BLaER1 (cell line): ENCODE measurements at regions not wholly inside any gene's neighbourhood (a gene's known extent, or its start where the extent isn't known, plus 50 kb on each side); places are given as distances from the start of the nearest gene placed in this dataset.
"Not testable (repeated sequence)": the region's sequence is repeated elsewhere in the genome, so short reads cannot be mapped to it uniquely, and the experiment has no call there.

Experiments
- H3K27ac ChIP-seq: shearing (Covaris generic); formaldehyde crosslinking; 2 replicates; pipeline ENCODE4 v1.8.1; 2022
- H3K27me3 ChIP-seq: shearing (Covaris generic); formaldehyde crosslinking; 2 replicates; pipeline ENCODE4 v1.8.1; 2022
- H3K36me3 ChIP-seq: shearing (Covaris generic); formaldehyde crosslinking; 2 replicates; pipeline ENCODE4 v1.8.1; 2022
- H3K4me1 ChIP-seq: shearing (Covaris generic); formaldehyde crosslinking; 2 replicates; pipeline ENCODE4 v1.8.1; 2022
- H3K4me2 ChIP-seq: shearing (Covaris generic); formaldehyde crosslinking; 2 replicates; pipeline ENCODE4 v1.8.1; 2022
- H3K4me3 ChIP-seq: shearing (Covaris generic); formaldehyde crosslinking; 2 replicates; pipeline ENCODE4 v1.8.1; 2022
- H3K9ac ChIP-seq: shearing (Covaris generic); formaldehyde crosslinking; 2 replicates; pipeline ENCODE4 v1.8.1; 2022
- H3K9me3 ChIP-seq: shearing (Covaris generic); formaldehyde crosslinking; 2 replicates; pipeline ENCODE4 v1.8.1; 2022
- H4K20me1 ChIP-seq: shearing (Covaris generic); formaldehyde crosslinking; 2 replicates; pipeline ENCODE4 v1.8.1; 2022
- Cebpa-rat ChIP-seq: shearing (Covaris generic); IDR thresholded peaks from 2 replicates; pipeline ENCODE4 v1.8.1; 2022

GRCh38 chr22:49344656-49345055 lies 483.0 kb downstream of the BRD1 start:
- Histone ChIP-seq H3K4me2 (no peak overlapping the region), H3K27ac (no peak overlapping the region), H3K9ac (no peak overlapping the region), H3K4me3 (no peak overlapping the region), H4K20me1 (no peaks in the 10 kb centered on the region), H3K36me3 (no peaks in the 10 kb centered on the region), H3K9me3 (peaks cover 19% of the 10 kb centered on the region), H3K27me3 (no peaks in the 10 kb centered on the region), H3K4me1 (peaks cover 21% of the 10 kb centered on the region)
- no peak for TF ChIP-seq Cebpa-rat

- H3K36me3 ChIP-seq = no peaks in the 10 kb centered on the region
- no peaks in the 10 kb centered on the region for H3K27me3 ChIP-seq
- no peak for TF ChIP-seq Cebpa-rat
- peaks cover 16% of the 10 kb centered on the region for H3K4me1 ChIP-seq
- H3K9ac ChIP-seq = no peak overlapping the region
- peaks cover 19% of the 10 kb centered on the region for H3K9me3 ChIP-seq
- no peak overlapping the region for H3K4me3 ChIP-seq
- H4K20me1 ChIP-seq = no peaks in the 10 kb centered on the region
- no peak overlapping the region for H3K27ac ChIP-seq
- no peak overlapping the region for H3K4me2 ChIP-seq
These were observed 483.5 kb downstream of the BRD1 start for GRCh38 chr22:49344161-49344560.

DNA sequence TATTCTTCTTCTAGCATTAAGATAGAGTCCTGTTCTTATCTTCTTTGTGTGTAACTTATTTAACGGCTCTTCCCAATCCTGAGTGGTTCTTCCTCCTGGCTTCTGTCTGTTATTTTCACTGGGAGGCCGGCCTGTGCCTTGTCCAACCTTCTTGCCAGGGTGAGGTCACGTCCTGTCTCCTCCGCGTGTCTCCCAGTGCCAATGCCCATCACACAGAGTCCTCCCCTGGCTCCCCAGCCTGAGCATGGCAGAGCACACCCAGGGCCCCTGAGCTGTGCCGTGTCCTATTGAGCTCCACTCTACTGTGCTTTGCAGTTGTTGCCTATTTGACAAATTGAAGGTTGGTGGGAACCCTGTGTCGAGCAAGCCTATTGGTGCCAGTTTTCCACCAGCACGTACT lies 487.3 kb downstream of the BRD1 start:
- Histone ChIP-seq H3K4me1 (no peaks in the 10 kb centered on the region), H3K9me3 (peaks cover 19% of the 10 kb centered on the region), H3K36me3 (no peaks in the 10 kb centered on the region), H3K4me3 (no peak overlapping the region), H3K27me3 (no peaks in the 10 kb centered on the region), H3K27ac (no peak overlapping the region), H4K20me1 (no peaks in the 10 kb centered on the region), H3K9ac (no peak overlapping the region), H3K4me2 (no peak overlapping the region)
- no peak for TF ChIP-seq Cebpa-rat

DNA sequence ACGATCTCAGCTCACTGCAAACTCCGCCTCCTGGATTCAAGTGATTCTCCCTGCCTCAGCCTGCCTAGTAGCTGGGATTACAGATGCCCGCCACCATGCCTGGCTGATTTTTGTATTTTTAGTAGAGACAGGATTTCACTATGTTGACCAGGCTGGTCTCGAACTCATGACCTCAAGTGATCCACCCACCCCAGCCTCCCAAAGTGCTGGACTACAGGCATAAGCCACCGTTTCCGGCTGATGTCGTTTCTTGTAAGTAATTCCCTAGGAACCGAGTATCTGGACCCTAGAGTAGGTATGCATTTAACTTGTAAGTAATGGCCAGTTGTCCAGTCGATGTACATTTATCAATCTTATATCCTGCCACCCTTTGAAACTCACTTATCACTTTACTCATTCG lies 491.2 kb downstream of the BRD1 start:
- H4K20me1 ChIP-seq, H3K9me3 ChIP-seq, H3K36me3 ChIP-seq, H3K27me3 ChIP-seq, H3K9ac ChIP-seq, H3K4me1 ChIP-seq, H3K4me3 ChIP-seq, H3K4me2 ChIP-seq, H3K27ac ChIP-seq: not testable (repeated sequence)

GRCh38 chr22:49334976-49335375 lies 492.7 kb downstream of the BRD1 start:
- Histone ChIP-seq H3K27ac (no peak overlapping the region), H3K27me3 (no peaks in the 10 kb centered on the region), H4K20me1 (no peaks in the 10 kb centered on the region), H3K4me1 (no peaks in the 10 kb centered on the region), H3K4me3 (no peak overlapping the region), H3K9me3 (no peaks in the 10 kb centered on the region), H3K9ac (no peak overlapping the region), H3K36me3 (no peaks in the 10 kb centered on the region), H3K4me2 (no peak overlapping the region)
- TF ChIP-seq Cebpa-rat = no peak

GRCh38 chr22:49334449-49334789 lies 493.3 kb downstream of the BRD1 start:
- no peak overlapping the region for H3K9ac ChIP-seq
- no peaks in the 10 kb centered on the region for H3K27me3 ChIP-seq
- TF ChIP-seq Cebpa-rat = no peak
- H3K4me1 ChIP-seq = no peaks in the 10 kb centered on the region
- no peak overlapping the region for H3K4me3 ChIP-seq
- H3K36me3 ChIP-seq = no peaks in the 10 kb centered on the region
- no peak overlapping the region for H3K27ac ChIP-seq
- H4K20me1 ChIP-seq = no peaks in the 10 kb centered on the region
- H3K4me2 ChIP-seq = no peak overlapping the region
- no peaks in the 10 kb centered on the region for H3K9me3 ChIP-seq

DNA sequence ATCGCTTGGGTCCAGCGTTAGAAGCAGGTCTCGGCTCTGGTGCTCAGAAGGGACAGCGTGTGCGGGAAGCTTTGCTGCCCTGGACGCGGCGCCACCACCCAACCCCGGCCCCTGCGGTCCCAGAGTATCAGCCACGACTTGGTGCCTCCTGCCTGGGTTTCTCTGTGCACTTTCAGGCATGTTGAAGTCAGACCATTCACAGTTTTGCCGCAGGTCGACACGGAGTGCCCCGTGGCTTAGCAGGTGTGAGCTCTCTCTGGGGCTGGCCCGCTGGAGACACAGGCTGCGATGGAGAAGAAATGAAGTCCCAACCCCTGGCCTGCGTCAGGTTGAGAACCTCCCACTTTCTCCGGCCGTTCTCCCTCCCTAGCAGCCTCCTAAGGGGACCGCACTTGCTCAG lies 494.5 kb downstream of the BRD1 start:
- no peaks in the 10 kb centered on the region for H3K9me3 ChIP-seq
- no peaks in the 10 kb centered on the region for H3K36me3 ChIP-seq
- no peak overlapping the region for H3K27ac ChIP-seq
- no peak for TF ChIP-seq Cebpa-rat
- no peak overlapping the region for H3K4me3 ChIP-seq
- no peaks in the 10 kb centered on the region for H4K20me1 ChIP-seq
- H3K4me2 ChIP-seq = no peak overlapping the region
- no peaks in the 10 kb centered on the region for H3K4me1 ChIP-seq
- 0 out of 2 replicates have a peak, but pooled peaks cover 2% of the 10 kb centered on the region for H3K27me3 ChIP-seq
- no peak overlapping the region for H3K9ac ChIP-seq

DNA sequence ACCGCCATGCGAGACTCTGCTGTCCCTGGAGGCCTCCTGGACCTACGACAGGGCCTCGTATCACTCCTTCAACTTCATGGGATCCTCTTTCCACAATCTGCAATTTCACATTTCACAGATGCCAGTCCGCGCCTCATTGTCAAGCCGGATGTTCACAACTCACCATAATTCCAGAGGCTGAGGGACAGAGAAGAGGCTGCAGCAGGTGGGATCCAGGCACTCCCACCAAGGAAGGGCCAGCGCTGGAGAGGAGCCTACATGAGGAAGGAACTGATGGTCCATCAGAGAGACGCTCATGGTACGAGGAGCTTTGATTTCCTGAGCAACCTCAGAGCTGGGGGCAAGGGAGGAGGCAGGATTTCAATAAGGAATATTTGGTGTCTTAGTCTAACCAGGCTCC lies 495.0 kb downstream of the BRD1 start:
- Histone ChIP-seq H3K4me2 (no peak overlapping the region), H3K36me3 (no peaks in the 10 kb centered on the region), H3K9me3 (peaks cover 2% of the 10 kb centered on the region), H3K27ac (no peak overlapping the region), H3K4me3 (no peak overlapping the region), H4K20me1 (no peaks in the 10 kb centered on the region), H3K4me1 (no peaks in the 10 kb centered on the region), H3K9ac (no peak overlapping the region), H3K27me3 (0 out of 2 replicates have a peak, but pooled peaks cover 2% of the 10 kb centered on the region)
- TF ChIP-seq Cebpa-rat = no peak

DNA sequence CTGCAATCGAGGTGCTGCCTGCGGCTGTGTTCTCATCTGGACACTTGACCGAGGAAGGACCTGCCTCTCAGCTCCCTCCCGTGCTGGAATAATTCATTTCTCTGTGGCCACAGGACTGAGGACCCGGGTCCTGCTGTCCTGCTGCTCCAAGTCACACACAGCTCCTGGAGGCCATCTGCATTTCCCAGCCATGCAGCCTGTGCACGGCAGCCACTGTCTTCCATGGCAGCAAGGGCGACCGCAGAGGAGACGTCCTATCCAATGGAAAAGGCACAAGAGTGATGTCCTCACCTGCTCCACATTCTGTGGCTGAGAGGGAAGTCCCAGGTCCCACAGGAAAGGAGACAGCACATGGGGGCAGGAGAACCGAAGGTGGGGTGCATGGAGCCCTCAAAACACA lies 495.8 kb downstream of the BRD1 start:
- peaks cover 10% of the 10 kb centered on the region for H3K9me3 ChIP-seq
- no peak overlapping the region for H3K4me3 ChIP-seq

DNA sequence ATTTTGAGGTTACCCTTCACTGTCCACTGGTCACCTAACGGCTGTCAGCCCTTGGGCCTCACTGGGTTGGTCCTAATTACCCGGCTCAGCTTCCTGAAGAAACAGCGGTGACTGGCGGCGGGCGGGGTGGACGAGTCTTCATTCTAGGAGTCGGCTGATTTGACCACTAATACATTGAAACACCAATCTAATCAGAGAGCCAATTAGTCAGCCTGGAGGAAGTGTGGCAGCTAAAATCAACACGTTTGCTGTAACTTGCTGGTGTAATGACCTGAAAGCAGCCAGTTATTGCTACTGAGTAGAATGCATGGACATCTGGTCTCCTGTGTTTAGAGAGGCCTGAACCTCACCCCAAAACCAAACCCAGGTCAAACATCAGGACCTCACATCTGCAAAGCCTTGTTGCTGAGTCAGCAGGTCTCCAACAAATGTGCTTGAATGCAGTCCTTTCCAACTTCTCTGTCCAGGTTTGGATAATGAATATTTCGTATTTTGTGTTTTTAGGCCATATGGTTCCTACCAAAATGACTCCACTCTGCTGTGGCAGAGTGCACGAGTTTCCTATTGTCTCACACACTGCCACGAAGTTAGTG lies 496.4 kb downstream of the BRD1 start:
- H3K36me3 ChIP-seq = no peaks in the 10 kb centered on the region
- H3K9me3 ChIP-seq = peaks cover 16% of the 10 kb centered on the region
- H3K4me2 ChIP-seq = no peak overlapping the region
- H3K9ac ChIP-seq = no peak overlapping the region
- H3K27ac ChIP-seq = no peak overlapping the region
- no peaks in the 10 kb centered on the region for H4K20me1 ChIP-seq
- no peaks in the 10 kb centered on the region for H3K4me1 ChIP-seq
- TF ChIP-seq Cebpa-rat = no peak
- 0 out of 2 replicates have a peak, but pooled peaks cover 2% of the 10 kb centered on the region for H3K27me3 ChIP-seq
- H3K4me3 ChIP-seq = no peak overlapping the region

More for the DNA sequence above, 495.8 kb downstream of the BRD1 start:
- Histone ChIP-seq H3K36me3 (no peaks in the 10 kb centered on the region), H4K20me1 (no peaks in the 10 kb centered on the region), H3K27ac (no peak overlapping the region), H3K9ac (no peak overlapping the region), H3K4me2 (no peak overlapping the region), H3K4me1 (no peaks in the 10 kb centered on the region), H3K27me3 (0 out of 2 replicates have a peak, but pooled peaks cover 2% of the 10 kb centered on the region)
- TF ChIP-seq Cebpa-rat = no peak
